OCI-LY1 (cell line): ENCODE measurements at regions not wholly inside any gene's neighbourhood (a gene's known extent, or its start where the extent isn't known, plus 50 kb on each side); places are given as distances from the start of the nearest gene placed in this dataset.

Experiments
- H2AFZ ChIP-seq: fragments of 200-600 bp; sonication (generic), shearing (Covaris generic); 2 replicates; pipeline ENCODE4 v1.6.0; 2014; ENCODE audit warnings: antibody characterized with exemption, mild to moderate bottlenecking, low read length
- H3F3A ChIP-seq: fragments of 200-600 bp; sonication (generic), shearing (Covaris generic); 2 replicates; pipeline ENCODE4 v1.6.0; 2014; ENCODE audit warnings: mild to moderate bottlenecking, antibody characterized with exemption, low read length, moderate library complexity; ENCODE audit not compliant: insufficient read depth
- H3K27ac ChIP-seq: fragments of 200-600 bp; sonication (generic); 2 replicates; pipeline ENCODE4 v1.5.1; 2014; ENCODE audit warnings: low read length, mixed run types, mild to moderate bottlenecking, low read depth; ENCODE audit not compliant: poor library complexity, severe bottlenecking
- H3K27me3 ChIP-seq: fragments of 200-600 bp; sonication (generic); 2 replicates; pipeline ENCODE4 v1.6.0; 2014; ENCODE audit warnings: antibody characterized with exemption, mild to moderate bottlenecking, low read length, moderate library complexity; ENCODE audit not compliant: insufficient read depth
- H3K36me3 ChIP-seq: fragments of 200-600 bp; sonication (generic); 2 replicates; pipeline ENCODE4 v1.6.1; 2014; ENCODE audit warnings: mild to moderate bottlenecking, antibody characterized with exemption, low read length, moderate library complexity, mixed read lengths; ENCODE audit not compliant: insufficient read depth
- H3K4me1 ChIP-seq: fragments of 200-600 bp; sonication (generic); 2 replicates; pipeline ENCODE4 v1.5.1; 2014; ENCODE audit warnings: mild to moderate bottlenecking, low read length, moderate library complexity; ENCODE audit not compliant: insufficient read depth, severe bottlenecking
- H3K4me2 ChIP-seq: fragments of 200-600 bp; sonication (generic), shearing (Covaris generic); 2 replicates; pipeline ENCODE4 v1.6.1; 2014; ENCODE audit warnings: low read length
- H3K4me3 ChIP-seq: fragments of 200-600 bp; sonication (generic); 2 replicates; pipeline ENCODE4 v1.5.1; 2014; ENCODE audit warnings: low read length, low read depth, mild to moderate bottlenecking, mixed read lengths; ENCODE audit not compliant: poor library complexity, severe bottlenecking
- H3K79me2 ChIP-seq: fragments of 200-600 bp; shearing (Covaris generic); 2 replicates; pipeline ENCODE4 v1.6.1; 2016; ENCODE audit warnings: mixed run types, low read length, mixed read lengths; ENCODE audit not compliant: insufficient read depth
- H3K9ac ChIP-seq: fragments of 200-600 bp; sonication (generic), shearing (Covaris generic); 2 replicates; pipeline ENCODE4 v1.6.1; 2014; ENCODE audit warnings: mild to moderate bottlenecking, low read length, mixed read lengths
- H3K9me2 ChIP-seq: fragments of 200-600 bp; sonication (generic), shearing (Covaris generic); 2 replicates; pipeline ENCODE4 v1.6.1; 2014; ENCODE audit warnings: low read depth, mild to moderate bottlenecking, low read length, mixed read lengths
- H3K9me3 ChIP-seq: fragments of 200-600 bp; shearing (Covaris generic); 2 replicates; pipeline ENCODE4 v1.6.1; 2014; ENCODE audit warnings: low read length, mixed read lengths
- H4K20me1 ChIP-seq: fragments of 200-600 bp; sonication (generic), shearing (Covaris generic); 2 replicates; pipeline ENCODE4 v1.6.0; 2016; ENCODE audit warnings: mild to moderate bottlenecking, low read length; ENCODE audit not compliant: insufficient read depth
- CTCF ChIP-seq: fragments of 200-600 bp; sonication (generic), shearing (Covaris generic); IDR thresholded peaks from 2 replicates; pipeline ENCODE4 v1.5.1; 2017; ENCODE audit warnings: mild to moderate bottlenecking, antibody characterized with exemption, low read length, moderate library complexity, mixed read lengths
- EZH2 ChIP-seq: fragments of 200-600 bp; sonication (generic), shearing (Covaris generic); IDR thresholded peaks from 2 replicates; pipeline ENCODE4 v1.8.0; 2017; ENCODE audit warnings: borderline replicate concordance, mixed run types, mild to moderate bottlenecking, antibody characterized with exemption, low read length, moderate library complexity, mixed read lengths

- no peaks in the 10 kb centered on the region for H4K20me1 ChIP-seq
- H3K4me2 ChIP-seq: no peak overlapping the region
- no peaks in the 10 kb centered on the region for H3K9me2 ChIP-seq
- H3K27me3 ChIP-seq: no peaks in the 10 kb centered on the region
- no peaks in the 10 kb centered on the region for H3K79me2 ChIP-seq
- TF ChIP-seq CTCF (no peak), EZH2 (no peak)
- H3K9ac ChIP-seq: no peak overlapping the region
- no peaks in the 10 kb centered on the region for H3K36me3 ChIP-seq
- H3F3A ChIP-seq: no peaks in the 10 kb centered on the region
- H2AFZ ChIP-seq: no peak overlapping the region
- no peak overlapping the region for H3K27ac ChIP-seq
- H3K4me3 ChIP-seq: no peak overlapping the region
- no peaks in the 10 kb centered on the region for H3K4me1 ChIP-seq
- H3K9me3 ChIP-seq: no peaks in the 10 kb centered on the region
These were observed 205.7 kb upstream of the APCDD1 start for GRCh38 chr18:10248738-10249137.

GRCh38 chr18:10249270-10249669 lies 205.2 kb upstream of the APCDD1 start:
- Histone ChIP-seq H3K27ac (no peak overlapping the region), H3K4me3 (no peak overlapping the region), H3K9me3 (no peaks in the 10 kb centered on the region), H3K27me3 (no peaks in the 10 kb centered on the region), H3F3A (no peaks in the 10 kb centered on the region), H3K4me2 (no peak overlapping the region), H2AFZ (no peak overlapping the region), H3K9me2 (no peaks in the 10 kb centered on the region), H3K36me3 (no peaks in the 10 kb centered on the region), H3K9ac (no peak overlapping the region), H4K20me1 (no peaks in the 10 kb centered on the region), H3K79me2 (no peaks in the 10 kb centered on the region), H3K4me1 (no peaks in the 10 kb centered on the region)
- no peak for TF ChIP-seq EZH2
- no peak for TF ChIP-seq CTCF

GRCh38 chr18:10249801-10250200 lies 204.6 kb upstream of the APCDD1 start:
- no peaks in the 10 kb centered on the region for H3K36me3 ChIP-seq
- H4K20me1 ChIP-seq: no peaks in the 10 kb centered on the region
- H3K4me3 ChIP-seq: no peak overlapping the region
- no peak for TF ChIP-seq EZH2
- H3K9me3 ChIP-seq: no peaks in the 10 kb centered on the region
- no peaks in the 10 kb centered on the region for H3K27me3 ChIP-seq
- no peak overlapping the region for H2AFZ ChIP-seq
- no peak overlapping the region for H3K27ac ChIP-seq
- H3K4me2 ChIP-seq: no peak overlapping the region
- H3K9ac ChIP-seq: no peak overlapping the region
- H3F3A ChIP-seq: no peaks in the 10 kb centered on the region
- H3K4me1 ChIP-seq: no peaks in the 10 kb centered on the region
- H3K9me2 ChIP-seq: no peaks in the 10 kb centered on the region
- H3K79me2 ChIP-seq: no peaks in the 10 kb centered on the region

- Histone ChIP-seq H3K9me2 (no peaks in the 10 kb centered on the region), H4K20me1 (no peaks in the 10 kb centered on the region), H3K4me1 (no peaks in the 10 kb centered on the region), H3K79me2 (no peaks in the 10 kb centered on the region), H3K27ac (no peak overlapping the region), H3K4me2 (no peak overlapping the region), H3K36me3 (no peaks in the 10 kb centered on the region), H3K4me3 (no peak overlapping the region), H3F3A (no peaks in the 10 kb centered on the region), H2AFZ (no peak overlapping the region), H3K9ac (no peak overlapping the region), H3K27me3 (no peaks in the 10 kb centered on the region), H3K9me3 (no peaks in the 10 kb centered on the region)
- no peak for TF ChIP-seq EZH2
- no peak for TF ChIP-seq CTCF
These were observed 201.9 kb upstream of the APCDD1 start for GRCh38 chr18:10252494-10252893.
